ENCODE measurements at regions not wholly inside any gene's neighbourhood (a gene's known extent, or its start where the extent isn't known, plus 50 kb on each side); places are given as distances from the start of the nearest gene placed in this dataset.
"Not testable (repeated sequence)": the region's sequence is repeated elsewhere in the genome, so short reads cannot be mapped to it uniquely, and the experiment has no call there.

DNA sequence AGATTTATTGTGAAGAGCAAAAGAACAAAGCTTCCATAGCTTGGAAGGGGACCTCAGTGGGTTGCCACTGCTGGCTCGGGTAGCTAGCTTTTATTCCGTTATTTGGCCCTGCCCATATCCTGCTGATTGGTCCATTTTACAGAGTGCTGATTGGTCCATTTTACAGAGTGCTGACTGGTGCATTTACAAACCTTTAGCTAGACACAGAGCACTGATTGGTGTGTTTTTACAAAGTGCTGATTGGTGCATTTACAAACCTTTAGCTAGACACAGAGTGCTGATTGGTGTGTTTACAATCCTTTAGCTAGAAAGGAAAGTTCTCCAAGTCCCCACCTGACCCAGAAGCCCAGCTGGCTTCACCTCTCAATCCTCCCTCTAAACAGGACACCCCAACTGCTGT is 91.6 kb downstream of the EBLN2 start:
- H3K79me2 ChIP-seq (ENCODE audit: insufficient read depth, low read length); H3K27ac Mint-ChIP-seq; H3T11ph ChIP-seq (ENCODE audit: low read length); H3K23ac ChIP-seq (ENCODE audit: insufficient read length, low read depth, low read length); H4K91ac ChIP-seq (ENCODE audit: insufficient read length, low read depth, low read length); H3K27ac ChIP-seq (ENCODE audit: insufficient read length, low read depth, low read length); H4K20me1 ChIP-seq (ENCODE audit: control insufficient read depth, insufficient read depth, insufficient read length); H4K8ac ChIP-seq (replicated peaks; ENCODE audit: insufficient read length, low read depth, low read length); H3K36me3 Mint-ChIP-seq (ENCODE audit: insufficient read depth in 1 of 3, low read depth in 3 of 3); H3K27me3 ChIP-seq (ENCODE audit: insufficient read depth, low read length); H3K79me1 ChIP-seq (ENCODE audit: insufficient read depth, low read depth, low read length, poor library complexity, severe bottlenecking); H3K4me1 ChIP-seq (ENCODE audit: insufficient read depth, low read length); H2BK5ac ChIP-seq (ENCODE audit: insufficient read length, low read length); H3K18ac ChIP-seq (ENCODE audit: insufficient read length, low read depth, low read length); H2AK5ac ChIP-seq (ENCODE audit: insufficient read length, low read length); H3K23me2 ChIP-seq (ENCODE audit: insufficient read length, low read depth, low read length, poor library complexity, severe bottlenecking); H2BK15ac ChIP-seq (ENCODE audit: low read depth, low read length); H2BK12ac ChIP-seq (ENCODE audit: insufficient read length, low read depth, low read length); H3K4me3 Mint-ChIP-seq; H3K9me3 ChIP-seq (ENCODE audit: control insufficient read depth, low read depth, low read length); H3K56ac ChIP-seq (ENCODE audit: insufficient read length, low read depth, low read length); H2BK20ac ChIP-seq (ENCODE audit: low read depth, low read length, poor library complexity, severe bottlenecking); H2BK120ac ChIP-seq (ENCODE audit: low read depth, low read length, poor library complexity, severe bottlenecking); H3K9me3 Mint-ChIP-seq; H4K5ac ChIP-seq (ENCODE audit: insufficient read length, low read depth, low read length); H3K9ac ChIP-seq (ENCODE audit: extremely low read depth, insufficient read length, low read length); DNase-seq; H2AFZ ChIP-seq (ENCODE audit: low read length); H3K14ac ChIP-seq (ENCODE audit: insufficient read depth, low read length); H3K4ac ChIP-seq (ENCODE audit: low read depth, low read length); H3K4me2 ChIP-seq (ENCODE audit: insufficient read depth, insufficient read length, low read length): not testable (repeated sequence)
- Mint-ChIP-seq H3K27me3 (ENCODE audit: low read depth) (peaks cover 14% of the 10 kb centered on the region; the same call in 1 of the 2 replicates), H3K4me1 (peaks cover 11 to 25% of the 10 kb centered on the region in 2 experiments)
- no CpG with 5 or more reads among the region's 2 CpGs for WGBS (ENCODE audit: extremely low coverage, insufficient read length, low lambda C conversion rate)

DNA sequence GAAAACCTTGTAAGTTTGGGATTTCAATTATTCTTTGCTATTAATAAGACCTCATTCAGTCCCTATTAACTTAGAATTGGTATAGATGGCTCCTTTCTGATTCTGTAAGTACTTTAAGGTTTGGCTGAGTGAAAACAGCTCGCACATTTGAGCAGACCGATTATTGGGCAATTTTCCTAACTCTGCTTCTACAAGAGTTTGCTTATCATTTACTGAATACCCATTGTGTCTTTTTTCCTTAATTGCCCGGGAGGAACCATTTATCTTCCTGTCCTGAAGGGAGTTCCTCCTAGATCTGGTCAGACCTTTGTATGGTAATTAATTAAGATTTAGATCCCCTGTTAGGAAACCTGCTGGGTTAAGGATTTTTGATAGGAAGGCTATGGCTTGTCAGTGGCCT is 92.8 kb downstream of the EBLN2 start:
- not testable (repeated sequence) for H3K27ac Mint-ChIP-seq; H2BK12ac ChIP-seq (ENCODE audit: insufficient read length, low read depth, low read length)
- no CpG with 5 or more reads among the region's 3 CpGs for WGBS (ENCODE audit: extremely low coverage, insufficient read length, low lambda C conversion rate)

More for the DNA sequence above, 92.8 kb downstream of the EBLN2 start:
- H3K23ac ChIP-seq (ENCODE audit: insufficient read length, low read depth, low read length); H2BK15ac ChIP-seq (ENCODE audit: low read depth, low read length); H2BK5ac ChIP-seq (ENCODE audit: insufficient read length, low read length); H2AFZ ChIP-seq (ENCODE audit: low read length); H3K14ac ChIP-seq (ENCODE audit: insufficient read depth, low read length); H3K79me1 ChIP-seq (ENCODE audit: insufficient read depth, low read depth, low read length, poor library complexity, severe bottlenecking); H2BK120ac ChIP-seq (ENCODE audit: low read depth, low read length, poor library complexity, severe bottlenecking); H3K36me3 Mint-ChIP-seq (ENCODE audit: insufficient read depth in 1 of 3, low read depth in 3 of 3); H3K9me3 Mint-ChIP-seq; DNase-seq; H2AK5ac ChIP-seq (ENCODE audit: insufficient read length, low read length); H3K9ac ChIP-seq (ENCODE audit: extremely low read depth, insufficient read length, low read length); H4K5ac ChIP-seq (ENCODE audit: insufficient read length, low read depth, low read length); H2BK20ac ChIP-seq (ENCODE audit: low read depth, low read length, poor library complexity, severe bottlenecking); H3K4me1 ChIP-seq (ENCODE audit: insufficient read depth, low read length); H3K79me2 ChIP-seq (ENCODE audit: insufficient read depth, low read length); H3K4me3 Mint-ChIP-seq; H4K91ac ChIP-seq (ENCODE audit: insufficient read length, low read depth, low read length); H3K18ac ChIP-seq (ENCODE audit: insufficient read length, low read depth, low read length); H3K9me3 ChIP-seq (ENCODE audit: control insufficient read depth, low read depth, low read length); H3T11ph ChIP-seq (ENCODE audit: low read length); H4K20me1 ChIP-seq (ENCODE audit: control insufficient read depth, insufficient read depth, insufficient read length); H3K27me3 ChIP-seq (ENCODE audit: insufficient read depth, low read length); H3K4me2 ChIP-seq (ENCODE audit: insufficient read depth, insufficient read length, low read length); H3K27ac ChIP-seq (ENCODE audit: insufficient read length, low read depth, low read length); H3K23me2 ChIP-seq (ENCODE audit: insufficient read length, low read depth, low read length, poor library complexity, severe bottlenecking); H3K56ac ChIP-seq (ENCODE audit: insufficient read length, low read depth, low read length); H4K8ac ChIP-seq (replicated peaks; ENCODE audit: insufficient read length, low read depth, low read length); H3K4ac ChIP-seq (ENCODE audit: low read depth, low read length): not testable (repeated sequence)
- Mint-ChIP-seq H3K27me3 (ENCODE audit: low read depth) (peaks cover 25% of the 10 kb centered on the region), H3K4me1 (peaks cover 13 to 27% of the 10 kb centered on the region in 2 experiments)
